Common myeloid progenitor, CD34-positive (primary cell): ENCODE measurements at regions not wholly inside any gene's neighbourhood (a gene's known extent, or its start where the extent isn't known, plus 50 kb on each side); places are given as distances from the start of the nearest gene placed in this dataset.

Experiments
- CTCF ChIA-PET: fragments of 350-600 bp; sonication (Branson Sonifier 250); formaldehyde crosslinking; loops from one replicate; lab custom pipeline; 2021; ENCODE audit warnings: antibody characterized with exemption; lab: Charles Lee
- POLR2A ChIA-PET: fragments of 350-600 bp; sonication (Branson Sonifier 250); formaldehyde crosslinking; loops from one replicate; lab custom pipeline; 2021; ENCODE audit warnings: antibody characterized with exemption; lab: Charles Lee
- DNase-seq, 3 donors: peaks; one replicate each; pipeline versions ENCODE4 v3.0.0 to v3.0.0-alpha.2; 2013
- H3K27ac ChIP-seq, 2 experiments: 1 replicate in 1 of 2; 2 replicates in 1 of 2; pipeline ENCODE4 v1.7.0; 2013; ENCODE audit warnings: inconsistent platforms in 2 of 2, low read length in 2 of 2, mild to moderate bottlenecking in 2 of 2, low read depth in 1 of 2, moderate library complexity in 1 of 2; ENCODE audit not compliant: severe bottlenecking in 2 of 2, insufficient read depth in 1 of 2, poor library complexity in 1 of 2
- H3K27me3 ChIP-seq, 5 experiments: replicated peaks in 2 of 5; 1 replicate in 3 of 5; 2 replicates in 2 of 5; pipeline versions ENCODE4 v1.6.1 to v1.7.0; 2013; ENCODE audit warnings: low read length in 4 of 5, mild to moderate bottlenecking in 2 of 5, moderate library complexity in 2 of 5, inconsistent platforms in 1 of 5; ENCODE audit not compliant: insufficient read depth in 5 of 5, control insufficient read depth in 4 of 5
- H3K36me3 ChIP-seq, 4 experiments: 1 replicate in 2 of 4; 2 replicates in 2 of 4; pipeline versions ENCODE4 v1.6.1 to v1.7.0; 2013; ENCODE audit warnings: low read length in 3 of 4, control low read depth in 1 of 4, mild to moderate bottlenecking in 1 of 4; ENCODE audit not compliant: control insufficient read depth in 4 of 4, insufficient read depth in 4 of 4
- H3K4me1 ChIP-seq, 4 experiments: 1 replicate in 3 of 4; 2 replicates in 1 of 4; pipeline versions ENCODE4 v1.6.1 to v1.7.1; 2013; ENCODE audit warnings: low read length in 3 of 4, mild to moderate bottlenecking in 3 of 4, control low read depth in 1 of 4, inconsistent platforms in 1 of 4, moderate library complexity in 1 of 4; ENCODE audit not compliant: control insufficient read depth in 4 of 4, insufficient read depth in 4 of 4; ENCODE audit errors: control extremely low read depth in 1 of 4
- H3K4me3 ChIP-seq, 7 experiments: 1 replicate in 4 of 7; 2 replicates in 3 of 7; pipeline versions ENCODE4 v1.5.1 to v1.7.0; 2013; ENCODE audit warnings: mild to moderate bottlenecking in 7 of 7, low read length in 6 of 7, moderate library complexity in 6 of 7, inconsistent platforms in 2 of 7, low read depth in 2 of 7, control low read depth in 1 of 7; ENCODE audit not compliant: insufficient read depth in 4 of 7, control insufficient read depth in 1 of 7; ENCODE audit errors: extremely low read depth in 1 of 7
- H3K9me3 ChIP-seq, 5 experiments: 1 replicate in 4 of 5; 2 replicates in 1 of 5; pipeline versions ENCODE4 v1.6.1 to v1.7.1; 2013; ENCODE audit warnings: low read length in 4 of 5, mild to moderate bottlenecking in 2 of 5, inconsistent platforms in 1 of 5, low read depth in 1 of 5, moderate library complexity in 1 of 5; ENCODE audit not compliant: control insufficient read depth in 4 of 5, insufficient read depth in 2 of 5; ENCODE audit errors: control extremely low read depth in 1 of 5
- WGBS: methylation state at CpG from one replicate; pipeline ENCODE4 v1.1.5; 2013; ENCODE audit not compliant: insufficient coverage; 5-methylcytosine and 5-hydroxymethylcytosine counted together

DNA sequence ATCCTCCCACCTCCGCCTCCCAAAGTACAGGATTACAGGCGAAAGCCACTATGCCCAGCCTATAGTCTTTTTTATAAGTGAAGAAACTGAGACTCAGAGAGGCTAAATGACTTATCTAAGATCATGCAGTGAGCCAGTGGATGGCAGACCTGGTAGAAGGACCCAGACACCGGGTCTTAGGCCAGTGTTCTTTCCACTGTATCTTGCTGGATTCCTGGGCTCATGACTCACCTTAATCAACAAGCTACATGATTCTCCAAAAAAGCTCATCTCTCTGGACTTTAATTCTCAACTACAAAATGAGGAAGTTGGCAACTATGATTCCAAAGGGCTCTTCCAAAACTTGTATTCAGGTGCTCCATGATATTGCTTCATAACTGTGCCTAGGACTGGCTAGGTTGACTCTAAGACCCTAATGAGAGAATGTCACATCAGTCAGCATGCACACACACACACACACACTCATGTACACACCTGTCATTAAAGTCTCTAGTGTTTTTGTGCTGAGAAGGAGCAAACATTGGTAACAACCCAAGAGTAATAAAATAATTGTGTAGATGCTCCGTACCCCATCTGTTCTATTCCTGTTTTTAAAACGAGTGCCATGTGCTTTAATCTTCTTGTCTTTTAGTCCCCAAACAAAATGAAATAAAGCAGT is 89.7 kb upstream of the SLC4A7 start:
- Histone ChIP-seq H3K4me3 (no peak overlapping the region), H3K36me3 (no peaks in the 10 kb centered on the region), H3K27me3 (no peaks in the 10 kb centered on the region), H3K4me1 (peaks cover 0 to 11% (median 0%) of the 10 kb centered on the region in 4 experiments), H3K27ac (no peak overlapping the region), H3K9me3 (no peaks in the 10 kb centered on the region)
- CTCF ChIA-PET: no interaction called here
- 100% methylated on average over 5 of the region's 5 CpGs for WGBS
- POLR2A ChIA-PET: no interaction called here
- peak in 1 of 3 donors; percentile 24 for DNase-seq

DNA sequence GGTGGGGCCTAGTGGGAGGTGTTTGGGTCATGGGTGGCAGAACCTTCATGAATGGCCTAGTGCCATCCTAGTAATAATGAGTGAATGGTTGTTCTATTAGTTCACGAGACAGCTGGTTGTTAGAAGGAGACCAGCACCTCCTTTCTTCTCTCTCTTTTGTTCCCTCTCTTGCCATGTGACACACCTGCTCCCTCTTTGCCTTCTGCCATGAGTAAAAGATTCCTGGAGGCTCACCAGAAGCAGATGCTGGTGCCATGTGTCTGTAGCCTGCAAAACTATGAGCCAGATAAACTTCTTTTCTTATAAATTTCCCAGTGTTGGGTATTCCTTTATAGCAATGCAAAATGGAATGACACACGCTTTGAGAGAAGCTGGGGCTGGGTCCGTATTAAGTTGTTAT is 89.0 kb upstream of the SLC4A7 start:
- H3K36me3 ChIP-seq: no peaks in the 10 kb centered on the region
- H3K4me1 ChIP-seq: peaks cover 0 to 11% (median 0%) of the 10 kb centered on the region in 4 experiments
- H3K27me3 ChIP-seq: no peaks in the 10 kb centered on the region
- no peak overlapping the region for H3K4me3 ChIP-seq
- no peak for DNase-seq
- WGBS: 100% methylated on average over 1 of the region's 3 CpGs
- ChIA-PET CTCF (no interaction called here), POLR2A (no interaction called here)
- no peak overlapping the region for H3K27ac ChIP-seq
- H3K9me3 ChIP-seq: no peaks in the 10 kb centered on the region

DNA sequence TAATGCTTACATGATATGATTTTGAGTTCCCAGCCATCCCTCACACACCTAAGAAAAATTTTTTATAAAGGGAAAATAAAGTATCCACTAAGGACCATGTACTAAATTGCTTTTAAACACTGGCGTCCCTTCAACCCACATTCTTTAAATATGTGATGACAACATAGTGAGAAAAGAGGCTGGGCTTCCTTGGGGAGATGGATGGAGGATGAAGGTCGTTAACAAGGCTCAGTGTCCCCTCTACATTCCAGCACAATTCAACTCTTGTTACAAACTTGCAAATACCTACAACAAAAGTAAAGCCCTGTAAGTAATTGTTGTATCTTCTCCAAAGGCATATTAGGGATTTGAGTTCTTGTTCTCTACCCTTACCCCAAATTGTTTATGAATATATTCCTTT is 87.2 kb upstream of the SLC4A7 start:
- Histone ChIP-seq H3K27me3 (no peaks in the 10 kb centered on the region), H3K36me3 (no peaks in the 10 kb centered on the region), H3K9me3 (no peaks in the 10 kb centered on the region), H3K27ac (no peak overlapping the region), H3K4me1 (peaks cover 0 to 8% (median 0%) of the 10 kb centered on the region in 4 experiments), H3K4me3 (no peak overlapping the region)
- POLR2A ChIA-PET: no interaction called here
- CTCF ChIA-PET: no interaction called here
- DNase-seq: no peak
- WGBS: no CpG with 5 or more reads among the region's 2 CpGs

DNA sequence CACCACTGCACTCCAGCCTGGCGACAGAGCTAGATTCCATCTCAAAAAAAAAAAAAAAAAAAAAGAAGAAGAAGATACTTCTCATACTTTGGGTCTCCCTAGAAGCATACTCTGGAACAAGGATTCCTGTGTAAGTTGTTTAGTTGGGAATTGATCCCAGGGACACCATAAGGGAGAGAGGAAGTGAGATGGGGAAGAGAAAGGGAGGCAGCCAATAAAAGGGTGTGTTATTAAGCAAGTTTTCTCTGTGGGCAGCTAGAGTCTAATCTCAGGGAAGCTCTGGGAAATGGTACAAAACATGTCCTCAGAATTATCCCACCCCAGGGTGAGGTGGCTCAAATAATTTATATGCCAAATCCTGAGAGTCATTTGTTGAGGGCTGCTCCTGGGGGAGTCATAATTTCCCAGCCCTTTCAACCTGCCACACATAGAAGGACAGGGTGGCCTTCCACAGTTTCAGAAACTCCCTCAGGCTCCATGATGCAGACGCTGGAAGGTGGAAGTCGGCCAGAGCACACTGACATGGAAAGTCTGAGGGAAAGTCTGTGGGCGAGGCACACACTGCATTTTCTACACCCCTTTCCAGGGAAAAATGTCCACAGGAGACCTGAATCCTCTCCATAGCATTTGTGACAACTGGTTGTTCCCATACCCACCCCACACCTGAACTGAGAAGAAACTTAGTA is 86.4 kb upstream of the SLC4A7 start:
- WGBS: 100% methylated on average over 2 of the region's 4 CpGs

DNA sequence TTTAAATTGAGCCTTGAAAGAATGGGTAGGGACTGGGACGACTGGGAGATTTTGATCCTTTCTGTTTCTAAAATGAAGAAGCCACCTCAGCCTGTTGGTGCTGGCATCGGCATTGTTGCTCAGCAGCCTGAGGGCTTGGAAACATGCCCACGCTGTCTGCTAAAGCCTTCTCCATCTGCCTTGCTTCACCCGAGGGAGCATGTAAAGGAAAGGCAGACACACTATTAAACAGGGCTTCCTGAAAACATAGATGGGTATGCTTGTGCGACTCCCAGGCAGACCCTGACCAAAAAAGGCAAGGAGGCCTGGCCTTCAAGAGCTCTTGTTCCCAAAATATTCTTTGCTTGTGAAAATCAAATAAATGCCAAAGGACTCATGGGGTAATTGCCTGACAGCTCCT is 84.2 kb upstream of the SLC4A7 start:
- Histone ChIP-seq H3K27ac (no peak overlapping the region), H3K4me3 (no peak overlapping the region), H3K4me1 (peaks cover 0 to 4% (median 0%) of the 10 kb centered on the region in 4 experiments), H3K27me3 (no peaks in the 10 kb centered on the region), H3K36me3 (no peaks in the 10 kb centered on the region), H3K9me3 (no peaks in the 10 kb centered on the region)
- ChIA-PET POLR2A (no interaction called here), CTCF (no interaction called here)
- no peak for DNase-seq
- WGBS: 81% methylated on average over 4 of the region's 5 CpGs

More for the DNA sequence above, 86.4 kb upstream of the SLC4A7 start:
- no peaks in the 10 kb centered on the region for H3K27me3 ChIP-seq
- DNase-seq: no peak
- H3K36me3 ChIP-seq: no peaks in the 10 kb centered on the region
- ChIA-PET CTCF (interaction anchor here (0.6 kb wide), 1 partner anchor 57 kb away, joined by 3 read pairs; no protein-coding TSS in a partner anchor), POLR2A (no interaction called here)
- peaks cover 0 to 4% (median 0%) of the 10 kb centered on the region in 4 experiments for H3K4me1 ChIP-seq
- no peak overlapping the region for H3K4me3 ChIP-seq
- H3K9me3 ChIP-seq: no peaks in the 10 kb centered on the region
- H3K27ac ChIP-seq: no peak overlapping the region

DNA sequence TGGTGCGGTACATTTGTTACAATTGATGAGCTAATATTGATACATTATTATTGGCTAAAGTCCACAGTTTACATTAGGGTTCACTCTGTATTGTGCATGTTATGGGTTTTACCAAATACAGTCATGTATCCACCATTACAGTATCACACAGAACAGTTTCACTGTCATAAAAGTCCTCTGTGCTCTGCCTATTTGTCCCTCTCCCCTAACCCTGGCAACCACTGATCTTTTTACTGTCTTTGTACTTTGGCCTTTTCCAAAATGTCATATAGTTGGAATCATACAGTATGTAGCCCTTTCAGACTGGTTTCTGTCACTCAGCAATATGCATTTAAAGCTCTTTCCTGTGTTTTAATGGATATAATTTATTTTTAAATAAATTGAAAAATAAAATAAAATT is 83.1 kb upstream of the SLC4A7 start:
- POLR2A ChIA-PET: no interaction called here

DNA sequence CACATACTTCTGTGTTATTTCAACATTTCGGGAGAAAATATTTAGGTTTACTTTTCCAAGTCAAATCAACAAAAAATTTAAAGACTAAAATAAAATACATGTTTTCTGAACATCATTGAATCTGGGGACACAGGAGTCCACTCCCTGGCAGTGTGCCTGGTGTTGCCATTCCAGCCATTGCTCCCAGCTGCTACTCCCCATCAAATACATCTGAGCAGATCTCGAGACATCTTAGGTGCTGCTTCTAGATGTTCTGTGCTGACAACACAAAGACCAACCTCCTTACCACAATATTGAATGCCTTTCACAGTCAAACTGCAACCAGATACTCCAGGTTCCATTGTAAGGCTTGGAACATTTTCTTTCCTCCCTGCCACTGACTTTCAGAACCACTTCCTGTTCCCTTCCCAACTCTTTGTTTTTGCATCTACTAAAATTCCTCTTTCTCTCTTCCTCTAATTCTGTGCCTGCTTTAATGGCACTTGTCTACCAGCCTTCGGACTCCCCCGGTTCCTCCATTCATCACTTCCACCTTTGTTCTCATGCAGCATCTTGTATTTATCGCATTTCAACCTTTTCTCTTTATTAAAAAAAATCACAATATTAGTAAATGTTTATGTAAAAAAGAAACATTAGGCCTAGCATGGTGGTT is 81.1 kb upstream of the SLC4A7 start:
- H3K4me1 ChIP-seq: peaks cover 0 to 4% (median 0%) of the 10 kb centered on the region in 4 experiments
- H3K27ac ChIP-seq: no peak overlapping the region
- no peaks in the 10 kb centered on the region for H3K27me3 ChIP-seq
- POLR2A ChIA-PET: no interaction called here
- H3K9me3 ChIP-seq: no peaks in the 10 kb centered on the region
- H3K4me3 ChIP-seq: no peak overlapping the region
- H3K36me3 ChIP-seq: no peaks in the 10 kb centered on the region
- WGBS: 94% methylated on average over 2 of the region's 5 CpGs
- DNase-seq: no peak
- CTCF ChIA-PET: no interaction called here

More for the DNA sequence above, 83.1 kb upstream of the SLC4A7 start:
- no peak overlapping the region for H3K4me3 ChIP-seq
- no peaks in the 10 kb centered on the region for H3K36me3 ChIP-seq
- no peaks in the 10 kb centered on the region for H3K27me3 ChIP-seq
- no peak for DNase-seq
- H3K4me1 ChIP-seq: peaks cover 0 to 4% (median 0%) of the 10 kb centered on the region in 4 experiments
- no peak overlapping the region for H3K27ac ChIP-seq
- no CpG with 5 or more reads among the region's 1 CpG for WGBS
- no peaks in the 10 kb centered on the region for H3K9me3 ChIP-seq
- CTCF ChIA-PET: no interaction called here
